ENCODE measurements at regions not wholly inside any gene's neighbourhood (a gene's known extent, or its start where the extent isn't known, plus 50 kb on each side); places are given as distances from the start of the nearest gene placed in this dataset. TPM values are rescaled to one million over a fixed set of nuclear protein-coding genes. Genes with fewer than 3 reads are reported as not detected.

DNA sequence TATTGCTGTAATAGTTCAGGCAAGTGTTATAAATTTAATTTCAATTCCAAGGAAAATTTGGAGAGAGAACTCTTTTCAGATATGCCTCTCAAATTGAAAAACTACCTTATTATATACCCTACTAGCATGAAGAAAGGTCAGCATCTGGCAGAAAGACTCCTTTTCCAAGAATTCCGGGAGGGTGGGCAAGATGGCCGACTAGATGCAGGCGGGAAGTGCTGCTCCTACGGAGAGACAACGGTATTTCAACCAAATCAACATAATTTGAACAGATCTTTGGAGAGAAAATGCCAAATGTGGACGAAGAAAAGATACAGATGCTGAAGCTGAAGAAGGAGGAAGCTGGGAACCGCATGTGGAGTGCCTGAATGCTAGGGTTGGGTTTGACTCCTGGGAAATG is 53.8 kb upstream of the INTU start:
- no peak for DNase-seq (ENCODE audit: low spot score)

- DNase-seq (ENCODE audit: low spot score), result no peak
These were observed 52.9 kb upstream of the INTU start for GRCh38 chr4:127579821-127580220.

- DNase-seq (ENCODE audit: low spot score), result no peak
These were observed 52.5 kb upstream of the INTU start for GRCh38 chr4:127580300-127580699.

GRCh38 chr4:127580891-127581290 is 51.9 kb upstream of the INTU start:
- no peak for DNase-seq (ENCODE audit: low spot score)

Small RNAs in the stretch of these regions (small RNA-seq; reads per million reads assigned to genes)
- not detected for gene RF00019
